ENCODE measurements at regions not wholly inside any gene's neighbourhood (a gene's known extent, or its start where the extent isn't known, plus 50 kb on each side); places are given as distances from the start of the nearest gene placed in this dataset.

GRCh38 chr21:34004013-34004938 lies 69.1 kb upstream of the MRPS6 start:
- DNase-seq (ENCODE audit: low spot score): no peak
- no peak for TF ChIP-seq CTCF (IDR thresholded peaks at IDR 0.05; ENCODE audit: extremely low read depth, missing control alignments)

GRCh38 chr21:34003428-34003827 lies 70.0 kb upstream of the MRPS6 start:
- no peak for TF ChIP-seq CTCF (IDR thresholded peaks at IDR 0.05; ENCODE audit: extremely low read depth, missing control alignments)
- DNase-seq (ENCODE audit: low spot score): no peak

GRCh38 chr21:34000375-34000774 lies 73.0 kb upstream of the MRPS6 start:
- DNase-seq (ENCODE audit: low spot score): no peak
- no peak for TF ChIP-seq CTCF (IDR thresholded peaks at IDR 0.05; ENCODE audit: extremely low read depth, missing control alignments)

GRCh38 chr21:33998809-33999208 lies 74.6 kb upstream of the MRPS6 start:
- TF ChIP-seq CTCF (IDR thresholded peaks at IDR 0.05; ENCODE audit: extremely low read depth, missing control alignments): no peak
- no peak for DNase-seq (ENCODE audit: low spot score)

- no peak for DNase-seq (ENCODE audit: low spot score)
- TF ChIP-seq CTCF (IDR thresholded peaks at IDR 0.05; ENCODE audit: extremely low read depth, missing control alignments): no peak
Measured at GRCh38 chr21:33998402-33998801, 75.0 kb upstream of the MRPS6 start.

- TF ChIP-seq CTCF (IDR thresholded peaks at IDR 0.05; ENCODE audit: extremely low read depth, missing control alignments): no peak
- DNase-seq (ENCODE audit: low spot score): no peak
Measured at GRCh38 chr21:33997436-33997835, 75.9 kb upstream of the MRPS6 start.

GRCh38 chr21:33994373-33994772 lies 78.8 kb upstream of the ATP5PO start:
- no peak for TF ChIP-seq CTCF (IDR thresholded peaks at IDR 0.05; ENCODE audit: extremely low read depth, missing control alignments)
- DNase-seq (ENCODE audit: low spot score): no peak

Measured in GM20000 (cell line).